ENCODE measurements at regions not wholly inside any gene's neighbourhood (a gene's known extent, or its start where the extent isn't known, plus 50 kb on each side); places are given as distances from the start of the nearest gene placed in this dataset.

GRCh38 chr5:26434688-26435087 lies 603.7 kb downstream of the CDH9 start:
- no peaks in the 10 kb centered on the region for H3K27me3 ChIP-seq (ENCODE audit: control insufficient read depth, insufficient read depth, low read length)
- ATAC-seq (no peak), DNase-seq (no peak)
- TF ChIP-seq, protein P1, sequence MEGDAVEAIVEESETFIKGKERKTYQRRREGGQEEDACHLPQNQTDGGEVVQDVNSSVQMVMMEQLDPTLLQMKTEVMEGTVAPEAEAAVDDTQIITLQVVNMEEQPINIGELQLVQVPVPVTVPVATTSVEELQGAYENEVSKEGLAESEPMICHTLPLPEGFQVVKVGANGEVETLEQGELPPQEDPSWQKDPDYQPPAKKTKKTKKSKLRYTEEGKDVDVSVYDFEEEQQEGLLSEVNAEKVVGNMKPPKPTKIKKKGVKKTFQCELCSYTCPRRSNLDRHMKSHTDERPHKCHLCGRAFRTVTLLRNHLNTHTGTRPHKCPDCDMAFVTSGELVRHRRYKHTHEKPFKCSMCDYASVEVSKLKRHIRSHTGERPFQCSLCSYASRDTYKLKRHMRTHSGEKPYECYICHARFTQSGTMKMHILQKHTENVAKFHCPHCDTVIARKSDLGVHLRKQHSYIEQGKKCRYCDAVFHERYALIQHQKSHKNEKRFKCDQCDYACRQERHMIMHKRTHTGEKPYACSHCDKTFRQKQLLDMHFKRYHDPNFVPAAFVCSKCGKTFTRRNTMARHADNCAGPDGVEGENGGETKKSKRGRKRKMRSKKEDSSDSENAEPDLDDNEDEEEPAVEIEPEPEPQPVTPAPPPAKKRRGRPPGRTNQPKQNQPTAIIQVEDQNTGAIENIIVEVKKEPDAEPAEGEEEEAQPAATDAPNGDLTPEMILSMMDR (IDR thresholded peaks at IDR 0.05), result no peak
- no peak overlapping the region for H3K27ac ChIP-seq (ENCODE audit: low read length)
- H3K36me3 Mint-ChIP-seq, result peaks cover 12% of the 10 kb centered on the region
- H3K4me3 ChIP-seq (ENCODE audit: low read length), result no peak overlapping the region
- WGBS (ENCODE audit: insufficient coverage), result 92% methylated on average over 2 of the region's 3 CpGs
- peaks cover 22 to 24% of the 10 kb centered on the region in 2 donors for H3K9me3 Mint-ChIP-seq
- H3K9me3 ChIP-seq (ENCODE audit: control insufficient read depth, insufficient read depth, low read length), result peaks cover 15% of the 10 kb centered on the region
- H3K4me3 Mint-ChIP-seq, result no peak overlapping the region
- intact Hi-C loops (cut with micrococcal nuclease), result no loop called here
- no peak overlapping the region for H3K27ac Mint-ChIP-seq
- no peaks in the 10 kb centered on the region for H3K4me1 Mint-ChIP-seq
- H3K27me3 Mint-ChIP-seq (ENCODE audit: low read depth in 2 of 2), result no peaks in the 10 kb centered on the region
- no peaks in the 10 kb centered on the region for H3K4me1 ChIP-seq (ENCODE audit: control insufficient read depth, insufficient read depth, low read length)
- H3K36me3 ChIP-seq (ENCODE audit: control insufficient read depth, insufficient read depth, low read length), result no peaks in the 10 kb centered on the region

DNA sequence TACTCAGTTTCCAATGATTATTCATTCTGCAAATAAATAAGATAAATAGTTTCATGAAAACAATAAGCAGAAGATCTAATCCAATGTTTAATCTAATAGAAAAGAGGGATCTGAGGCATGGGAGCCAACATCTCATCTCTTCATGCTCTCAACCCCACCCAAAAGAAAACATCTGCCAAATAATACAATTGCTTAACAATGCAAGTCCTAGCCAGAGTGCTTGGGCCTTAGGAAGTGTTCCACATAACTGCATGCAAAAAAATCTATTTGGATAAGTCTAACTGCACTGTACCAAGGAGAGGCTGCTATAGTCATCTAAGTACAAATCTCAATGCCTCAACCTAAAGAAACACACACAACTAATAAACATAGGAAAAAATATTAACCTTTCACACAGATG lies 606.0 kb downstream of the CDH9 start:
- Mint-ChIP-seq H3K9me3 (peaks cover 14 to 18% of the 10 kb centered on the region in 2 donors), H3K27ac (no peak overlapping the region), H3K36me3 (peaks cover 12% of the 10 kb centered on the region), H3K4me1 (no peaks in the 10 kb centered on the region), H3K27me3 (ENCODE audit: low read depth in 2 of 2) (no peaks in the 10 kb centered on the region), H3K4me3 (no peak overlapping the region)
- ATAC-seq (no peak), DNase-seq (no peak)
- no peaks in the 10 kb centered on the region for H3K27me3 ChIP-seq (ENCODE audit: control insufficient read depth, insufficient read depth, low read length)
- H3K4me3 ChIP-seq (ENCODE audit: low read length), result no peak overlapping the region
- no peak overlapping the region for H3K27ac ChIP-seq (ENCODE audit: low read length)
- H3K4me1 ChIP-seq (ENCODE audit: control insufficient read depth, insufficient read depth, low read length), result no peaks in the 10 kb centered on the region
- TF ChIP-seq, protein P1 (IDR thresholded peaks at IDR 0.05), result no peak
- no peaks in the 10 kb centered on the region for H3K36me3 ChIP-seq (ENCODE audit: control insufficient read depth, insufficient read depth, low read length)
- peaks cover 15% of the 10 kb centered on the region for H3K9me3 ChIP-seq (ENCODE audit: control insufficient read depth, insufficient read depth, low read length)
- intact Hi-C loops (cut with micrococcal nuclease), result no loop called here

DNA sequence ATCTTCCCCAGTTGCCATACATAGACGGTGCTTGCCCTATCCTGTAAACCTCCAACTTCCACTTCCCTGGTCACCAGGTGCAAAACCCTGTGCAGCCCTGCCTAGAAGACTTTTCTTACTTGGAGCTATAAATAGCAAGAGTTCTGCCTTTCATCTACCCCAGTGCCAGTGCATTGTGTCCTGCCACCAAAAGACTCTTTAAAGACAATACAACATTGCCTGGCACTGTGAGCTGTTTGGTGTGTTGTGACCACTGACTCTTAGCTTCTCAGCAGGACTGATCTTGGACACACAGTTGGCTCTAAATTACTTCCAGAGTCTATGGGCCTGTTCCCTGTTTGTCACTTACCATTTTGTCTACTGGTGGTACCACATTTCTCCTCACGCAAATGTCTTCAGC lies 608.1 kb downstream of the CDH9 start:
- no peaks in the 10 kb centered on the region for H3K4me1 Mint-ChIP-seq
- H3K27ac Mint-ChIP-seq, result no peak overlapping the region
- Histone ChIP-seq H3K27ac (ENCODE audit: low read length) (no peak overlapping the region), H3K4me3 (ENCODE audit: low read length) (no peak overlapping the region), H3K36me3 (ENCODE audit: control insufficient read depth, insufficient read depth, low read length) (no peaks in the 10 kb centered on the region), H3K9me3 (ENCODE audit: control insufficient read depth, insufficient read depth, low read length) (peaks cover 17% of the 10 kb centered on the region), H3K27me3 (ENCODE audit: control insufficient read depth, insufficient read depth, low read length) (no peaks in the 10 kb centered on the region), H3K4me1 (ENCODE audit: control insufficient read depth, insufficient read depth, low read length) (no peaks in the 10 kb centered on the region)
- WGBS (ENCODE audit: insufficient coverage), result 82% methylated on average over 2 of the region's 2 CpGs
- DNase-seq (no peak), ATAC-seq (no peak)
- intact Hi-C loops (cut with micrococcal nuclease), result no loop called here
- TF ChIP-seq, protein P1 (IDR thresholded peaks at IDR 0.05), result no peak
- H3K9me3 Mint-ChIP-seq, result peaks cover 12 to 15% of the 10 kb centered on the region in 2 donors
- peaks cover 7% of the 10 kb centered on the region for H3K36me3 Mint-ChIP-seq
- no peaks in the 10 kb centered on the region for H3K27me3 Mint-ChIP-seq (ENCODE audit: low read depth in 2 of 2)
- H3K4me3 Mint-ChIP-seq, result no peak overlapping the region

GRCh38 chr5:26427281-26427680 lies 611.1 kb downstream of the CDH9 start:
- intact Hi-C loops (cut with micrococcal nuclease), result no loop called here
- ATAC-seq (no peak), DNase-seq (no peak)
- Histone ChIP-seq H3K27me3 (ENCODE audit: control insufficient read depth, insufficient read depth, low read length) (no peaks in the 10 kb centered on the region), H3K4me3 (ENCODE audit: low read length) (no peak overlapping the region), H3K9me3 (ENCODE audit: control insufficient read depth, insufficient read depth, low read length) (peaks cover 8% of the 10 kb centered on the region), H3K36me3 (ENCODE audit: control insufficient read depth, insufficient read depth, low read length) (no peaks in the 10 kb centered on the region), H3K4me1 (ENCODE audit: control insufficient read depth, insufficient read depth, low read length) (no peaks in the 10 kb centered on the region), H3K27ac (ENCODE audit: low read length) (no peak overlapping the region)
- TF ChIP-seq, protein P1 (IDR thresholded peaks at IDR 0.05), result no peak
- peaks cover 15 to 16% of the 10 kb centered on the region in 2 donors for H3K9me3 Mint-ChIP-seq
- H3K4me3 Mint-ChIP-seq, result no peak overlapping the region
- H3K27ac Mint-ChIP-seq, result no peak overlapping the region
- H3K36me3 Mint-ChIP-seq, result no peaks in the 10 kb centered on the region
- 80% methylated on average over 2 of the region's 2 CpGs for WGBS (ENCODE audit: insufficient coverage)
- H3K27me3 Mint-ChIP-seq (ENCODE audit: low read depth in 2 of 2), result no peaks in the 10 kb centered on the region
- no peaks in the 10 kb centered on the region for H3K4me1 Mint-ChIP-seq
